GM23248 (cell line): ENCODE measurements at regions not wholly inside any gene's neighbourhood (a gene's known extent, or its start where the extent isn't known, plus 50 kb on each side); places are given as distances from the start of the nearest gene placed in this dataset.

Experiments used
- EZH2 ChIP-seq: fragments of 200-600 bp; sonication (generic); IDR thresholded peaks from 2 replicates; pipeline ENCODE4 v1.6.1; 2018; ENCODE audit warnings: antibody characterized with exemption, mild to moderate bottlenecking; ENCODE audit not compliant: insufficient read depth, poor library complexity, severe bottlenecking
- EZH2phosphoT487 ChIP-seq: fragments of 200-600 bp; sonication (generic); IDR thresholded peaks from 2 replicates; pipeline ENCODE4 v1.6.1; 2018; ENCODE audit warnings: antibody characterized with exemption, moderate library complexity, mild to moderate bottlenecking, low read depth; ENCODE audit not compliant: insufficient read depth

- TF ChIP-seq EZH2, result no peak
- no peak for TF ChIP-seq EZH2phosphoT487
Observed at GRCh38 chr10:2619472-2619871, 447.9 kb upstream of the PFKP start.
